Astrocyte (in vitro differentiated cells and primary cell): ENCODE measurements at regions not wholly inside any gene's neighbourhood (a gene's known extent, or its start where the extent isn't known, plus 50 kb on each side); places are given as distances from the start of the nearest gene placed in this dataset.

Experiments
- DNase-seq: peaks from one replicate; pipeline ENCODE4 v3.0.0-alpha.2; 2010; ENCODE audit warnings: low read depth
- FAIRE-seq: peaks from 2 replicates; lab custom pipeline; 2011; peaks lifted over from hg19 to GRCh38; lab: Jason Lieb, UNC
- H2AFZ ChIP-seq: 2 replicates; pipeline ENCODE4 v1.6.0; 2012; ENCODE audit warnings: low read depth, low read length, inconsistent platforms
- H3K27ac ChIP-seq: 2 replicates; pipeline ENCODE4 v1.5.1; 2011; ENCODE audit warnings: low read depth, low read length, inconsistent platforms
- H3K27me3 ChIP-seq: 2 replicates; pipeline ENCODE4 v1.6.0; 2011; ENCODE audit warnings: low read length, inconsistent platforms; ENCODE audit not compliant: insufficient read depth
- H3K36me3 ChIP-seq: 2 replicates; pipeline ENCODE4 v1.5.1; 2011; ENCODE audit warnings: low read length, inconsistent platforms; ENCODE audit not compliant: insufficient read depth
- H3K4me1 ChIP-seq: 2 replicates; pipeline ENCODE4 v1.5.1; 2011; ENCODE audit warnings: low read length, inconsistent platforms; ENCODE audit not compliant: insufficient read depth
- H3K4me2 ChIP-seq: 2 replicates; pipeline ENCODE4 v1.6.0; 2012; ENCODE audit warnings: low read length, inconsistent platforms
- H3K4me3 ChIP-seq: 2 replicates; pipeline ENCODE4 v1.5.1; 2011; ENCODE audit warnings: low read depth, mild to moderate bottlenecking, low read length, inconsistent platforms; ENCODE audit not compliant: insufficient read depth
- H3K79me2 ChIP-seq: 2 replicates; pipeline ENCODE4 v1.6.0; 2012; ENCODE audit warnings: mild to moderate bottlenecking, low read length, inconsistent platforms; ENCODE audit not compliant: insufficient read depth
- H3K9ac ChIP-seq: 2 replicates; pipeline ENCODE4 v1.6.0; 2012; ENCODE audit warnings: mild to moderate bottlenecking, low read length, inconsistent platforms
- H3K9me3 ChIP-seq: 2 replicates; pipeline ENCODE4 v1.5.1; 2012; ENCODE audit warnings: low read depth, mild to moderate bottlenecking, low read length, inconsistent platforms; ENCODE audit not compliant: insufficient read depth
- H4K20me1 ChIP-seq: 2 replicates; pipeline ENCODE4 v1.6.0; 2012; ENCODE audit warnings: low read length, inconsistent platforms; ENCODE audit not compliant: insufficient read depth
- H3K27ac Mint-ChIP-seq: one replicate; pipeline ENCODE4 v1.8.0; 2021; ENCODE audit warnings: mild to moderate bottlenecking, mixed read lengths; ENCODE audit not compliant: unreplicated experiment
- H3K27me3 Mint-ChIP-seq: one replicate; pipeline ENCODE4 v1.8.0; 2021; ENCODE audit warnings: low read depth, mixed read lengths; ENCODE audit not compliant: unreplicated experiment
- H3K36me3 Mint-ChIP-seq: one replicate; pipeline ENCODE4 v1.8.0; 2021; ENCODE audit warnings: low read depth, mixed read lengths; ENCODE audit not compliant: unreplicated experiment
- H3K4me1 Mint-ChIP-seq: one replicate; pipeline ENCODE4 v1.8.0; 2021; ENCODE audit warnings: low read depth, mixed read lengths; ENCODE audit not compliant: unreplicated experiment
- H3K4me3 Mint-ChIP-seq: one replicate; pipeline ENCODE4 v1.8.0; 2021; ENCODE audit warnings: mild to moderate bottlenecking, moderate library complexity, mixed read lengths; ENCODE audit not compliant: unreplicated experiment
- H3K9me3 Mint-ChIP-seq: one replicate; pipeline ENCODE4 v1.8.0; 2021; ENCODE audit warnings: mild to moderate bottlenecking, mixed read lengths; ENCODE audit not compliant: unreplicated experiment
- CTCF ChIP-seq: IDR thresholded peaks from 2 replicates; pipeline ENCODE4 v1.5.1; 2011; ENCODE audit warnings: low read depth, mild to moderate bottlenecking, inconsistent platforms, low read length, moderate library complexity; ENCODE audit not compliant: insufficient read depth
- EZH2 ChIP-seq: IDR thresholded peaks from 2 replicates; pipeline ENCODE4 v1.6.1; 2012; ENCODE audit warnings: mild to moderate bottlenecking, low read length, inconsistent platforms; ENCODE audit not compliant: insufficient read depth

GRCh38 chr12:75936515-75937440, 94.8 kb downstream of the PHLDA1 start:
- Histone ChIP-seq H3K9ac (no peak overlapping the region), H3K4me2 (no peak overlapping the region), H2AFZ (no peak overlapping the region), H3K27me3 (no peaks in the 10 kb centered on the region), H3K9me3 (no peaks in the 10 kb centered on the region), H3K27ac (no peak overlapping the region), H3K36me3 (no peaks in the 10 kb centered on the region), H3K4me1 (peaks cover 19% of the 10 kb centered on the region), H3K4me3 (no peak overlapping the region), H4K20me1 (no peaks in the 10 kb centered on the region), H3K79me2 (no peaks in the 10 kb centered on the region)
- Mint-ChIP-seq H3K4me3 (no peak overlapping the region), H3K27me3 (no peaks in the 10 kb centered on the region), H3K9me3 (peaks cover 7% of the 10 kb centered on the region), H3K36me3 (no peaks in the 10 kb centered on the region), H3K27ac (no peak overlapping the region), H3K4me1 (peaks cover 15% of the 10 kb centered on the region)
- no peak for FAIRE-seq
- DNase-seq: no peak
- TF ChIP-seq CTCF (no peak), EZH2 (no peak)

GRCh38 chr12:75935539-75936242, 95.9 kb downstream of the PHLDA1 start:
- FAIRE-seq (no peak), DNase-seq (no peak)
- no peaks in the 10 kb centered on the region for H3K36me3 ChIP-seq
- no peak overlapping the region for H3K27ac ChIP-seq
- H3K4me3 ChIP-seq: no peak overlapping the region
- Mint-ChIP-seq H3K4me1 (peaks cover 15% of the 10 kb centered on the region), H3K27ac (no peak overlapping the region), H3K27me3 (no peaks in the 10 kb centered on the region), H3K4me3 (no peak overlapping the region), H3K36me3 (no peaks in the 10 kb centered on the region), H3K9me3 (peaks cover 6% of the 10 kb centered on the region)
- no peak overlapping the region for H3K4me2 ChIP-seq
- no peak overlapping the region for H3K9ac ChIP-seq
- H2AFZ ChIP-seq: no peak overlapping the region
- H3K9me3 ChIP-seq: no peaks in the 10 kb centered on the region
- TF ChIP-seq CTCF (no peak), EZH2 (no peak)
- H3K27me3 ChIP-seq: no peaks in the 10 kb centered on the region
- H4K20me1 ChIP-seq: no peaks in the 10 kb centered on the region
- peaks cover 19% of the 10 kb centered on the region for H3K4me1 ChIP-seq
- H3K79me2 ChIP-seq: no peaks in the 10 kb centered on the region

GRCh38 chr12:75933101-75933500, 98.5 kb downstream of the PHLDA1 start:
- no peak overlapping the region for H2AFZ ChIP-seq
- no peaks in the 10 kb centered on the region for H3K9me3 ChIP-seq
- peaks cover 19% of the 10 kb centered on the region for H3K4me1 ChIP-seq
- H3K9ac ChIP-seq: no peak overlapping the region
- Mint-ChIP-seq H3K27ac (peak overlapping the region; percentile 89), H3K36me3 (no peaks in the 10 kb centered on the region), H3K9me3 (no peaks in the 10 kb centered on the region), H3K4me3 (no peak overlapping the region), H3K4me1 (peaks cover 15% of the 10 kb centered on the region), H3K27me3 (no peaks in the 10 kb centered on the region)
- TF ChIP-seq EZH2 (no peak), CTCF (no peak)
- H3K27ac ChIP-seq: peak overlapping the region; percentile 83
- no peaks in the 10 kb centered on the region for H3K79me2 ChIP-seq
- no peaks in the 10 kb centered on the region for H3K27me3 ChIP-seq
- no peak overlapping the region for H3K4me3 ChIP-seq
- no peak for FAIRE-seq
- H3K36me3 ChIP-seq: no peaks in the 10 kb centered on the region
- DNase-seq: peak; percentile 93
- H3K4me2 ChIP-seq: peak overlapping the region; percentile 6
- no peaks in the 10 kb centered on the region for H4K20me1 ChIP-seq
